Adrenal gland (tissue), 5 donors: ENCODE measurements at regions not wholly inside any gene's neighbourhood (a gene's known extent, or its start where the extent isn't known, plus 50 kb on each side); places are given as distances from the start of the nearest gene placed in this dataset.

Experiments
- POLR2A ChIP-seq, 2 donors: fragments of 450-650 bp; IDR thresholded peaks; one replicate each; pipeline ENCODE4 v1.6.1; 2017; ENCODE audit warnings: antibody characterized with exemption in 2 of 2, mild to moderate bottlenecking in 2 of 2, moderate library complexity in 1 of 2
- TF ChIP-seq, protein P1 (sequence below), 6 experiments: fragments of 450-650 bp in 4 of 6; fragments of 200-600 bp in 2 of 6; sonication (generic) in 1 of 6; IDR thresholded peaks; 1 replicate in 5 of 6; 2 replicates in 1 of 6; pipeline versions ENCODE4 v1.5.1 to v1.8.0; 2016 to 2021; ENCODE audit warnings: antibody characterized with exemption in 6 of 6, mild to moderate bottlenecking in 2 of 6, moderate library complexity in 1 of 6
- donor health status: DM: no; HTN: no; CAD: no.

- TF ChIP-seq POLR2A (IDR thresholded peaks at IDR 0.05): no peak
- TF ChIP-seq, protein P1, sequence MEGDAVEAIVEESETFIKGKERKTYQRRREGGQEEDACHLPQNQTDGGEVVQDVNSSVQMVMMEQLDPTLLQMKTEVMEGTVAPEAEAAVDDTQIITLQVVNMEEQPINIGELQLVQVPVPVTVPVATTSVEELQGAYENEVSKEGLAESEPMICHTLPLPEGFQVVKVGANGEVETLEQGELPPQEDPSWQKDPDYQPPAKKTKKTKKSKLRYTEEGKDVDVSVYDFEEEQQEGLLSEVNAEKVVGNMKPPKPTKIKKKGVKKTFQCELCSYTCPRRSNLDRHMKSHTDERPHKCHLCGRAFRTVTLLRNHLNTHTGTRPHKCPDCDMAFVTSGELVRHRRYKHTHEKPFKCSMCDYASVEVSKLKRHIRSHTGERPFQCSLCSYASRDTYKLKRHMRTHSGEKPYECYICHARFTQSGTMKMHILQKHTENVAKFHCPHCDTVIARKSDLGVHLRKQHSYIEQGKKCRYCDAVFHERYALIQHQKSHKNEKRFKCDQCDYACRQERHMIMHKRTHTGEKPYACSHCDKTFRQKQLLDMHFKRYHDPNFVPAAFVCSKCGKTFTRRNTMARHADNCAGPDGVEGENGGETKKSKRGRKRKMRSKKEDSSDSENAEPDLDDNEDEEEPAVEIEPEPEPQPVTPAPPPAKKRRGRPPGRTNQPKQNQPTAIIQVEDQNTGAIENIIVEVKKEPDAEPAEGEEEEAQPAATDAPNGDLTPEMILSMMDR (IDR thresholded peaks at IDR 0.05): no peak
These were observed 407.8 kb downstream of the ETS1 start for GRCh38 chr11:128179512-128179911.
